GM18951 (cell line): ENCODE measurements at regions not wholly inside any gene's neighbourhood (a gene's known extent, or its start where the extent isn't known, plus 50 kb on each side); places are given as distances from the start of the nearest gene placed in this dataset.

Experiments used
- POLR2A ChIP-seq: IDR thresholded peaks from 4 replicates; pipeline ENCODE4 v1.6.1; 2011; ENCODE audit warnings: mild to moderate bottlenecking; ENCODE audit not compliant: insufficient read length, insufficient read depth; ENCODE audit errors: extremely low read depth
- in situ Hi-C: fragments of 300-500 bp; cut with MboI; formaldehyde crosslinking; loops from one replicate; pipeline ENCODE4 v1.12.0; 2022; ENCODE audit warnings: low sequenced_read_pairs, mixed read lengths, inconsistent platforms; ENCODE audit not compliant: unreplicated experiment

GRCh38 chr3:112745567-112746248 is 101.0 kb downstream of the CD200R1L start:
- no peak for TF ChIP-seq POLR2A
- in situ Hi-C loops, result no loop called here

- in situ Hi-C loops, result no loop called here
- TF ChIP-seq POLR2A, result no peak
Observed at GRCh38 chr3:112744825-112745566, 101.7 kb downstream of the CD200R1L start.

GRCh38 chr3:112744106-112744505 is 102.6 kb downstream of the CD200R1L start:
- TF ChIP-seq POLR2A, result no peak
- in situ Hi-C loops, result no loop called here

- TF ChIP-seq POLR2A, result no peak
- in situ Hi-C loops, result no loop called here
Observed at GRCh38 chr3:112742934-112743333, 102.0 kb upstream of the CCDC80 start.

- TF ChIP-seq POLR2A, result no peak
- in situ Hi-C loops, result no loop called here
Observed at GRCh38 chr3:112741983-112742382, 101.0 kb upstream of the CCDC80 start.

- no peak for TF ChIP-seq POLR2A
- in situ Hi-C loops, result no loop called here
Observed at GRCh38 chr3:112740835-112741234, 99.9 kb upstream of the CCDC80 start.

- TF ChIP-seq POLR2A, result no peak
- in situ Hi-C loops, result loop anchor here (10.0 kb wide), 1 partner anchor 235 kb away; the partner anchor contains the start of gene CD200R1
Observed at GRCh38 chr3:112739252-112739965, 98.5 kb upstream of the CCDC80 start.

GRCh38 chr3:112738366-112738765 is 97.4 kb upstream of the CCDC80 start:
- in situ Hi-C loops, result loop anchor here (10.0 kb wide), 1 partner anchor 236 kb away; the partner anchor contains the start of gene CD200R1
- TF ChIP-seq POLR2A, result no peak

- in situ Hi-C loops, result loop anchor here (10.0 kb wide), 1 partner anchor 238 kb away; the partner anchor contains the start of gene CD200R1
- TF ChIP-seq POLR2A, result no peak
Observed at GRCh38 chr3:112736805-112737566, 96.0 kb upstream of the CCDC80 start.

GRCh38 chr3:112736386-112736785 is 95.4 kb upstream of the CCDC80 start:
- in situ Hi-C loops, result loop anchor here (10.0 kb wide), 1 partner anchor 238 kb away; the partner anchor contains the start of gene CD200R1

GRCh38 chr3:112735926-112736325 is 95.0 kb upstream of the CCDC80 start:
- in situ Hi-C loops, result loop anchor here (10.0 kb wide), 1 partner anchor 239 kb away; the partner anchor contains the start of gene CD200R1
- TF ChIP-seq POLR2A, result no peak

More at GRCh38 chr3:112736386-112736785, 95.4 kb upstream of the CCDC80 start:
- TF ChIP-seq POLR2A, result no peak

GRCh38 chr3:112734736-112735350 is 93.9 kb upstream of the CCDC80 start:
- TF ChIP-seq POLR2A, result no peak
- in situ Hi-C loops, result loop anchor here (10.0 kb wide), 1 partner anchor 240 kb away; the partner anchor contains the start of gene CD200R1

GRCh38 chr3:112734171-112734570 is 93.2 kb upstream of the CCDC80 start:
- in situ Hi-C loops, result loop anchor here (10.0 kb wide), 1 partner anchor 241 kb away; the partner anchor contains the start of gene CD200R1
- no peak for TF ChIP-seq POLR2A
